Thymus (tissue), 11 donors: ENCODE measurements at regions not wholly inside any gene's neighbourhood (a gene's known extent, or its start where the extent isn't known, plus 50 kb on each side); places are given as distances from the start of the nearest gene placed in this dataset.

Experiments
- DNase-seq, 9 donors: peaks; one replicate each; pipeline ENCODE4 v3.0.0-alpha.2; 2013; ENCODE audit warnings: low spot score in 9 of 9, low read depth in 6 of 9, missing footprints in 1 of 9
- H3K27ac ChIP-seq, 2 donors: one replicate each; pipeline ENCODE4 v1.5.1; 2013; ENCODE audit warnings: control low read depth in 1 of 2, low read depth in 1 of 2, low read length in 1 of 2, mild to moderate bottlenecking in 1 of 2, moderate library complexity in 1 of 2
- H3K27me3 ChIP-seq, 2 donors: one replicate each; pipeline ENCODE4 v1.5.1; 2013; ENCODE audit warnings: low read length in 1 of 2; ENCODE audit not compliant: control insufficient read depth in 2 of 2, insufficient read depth in 1 of 2
- H3K36me3 ChIP-seq, 2 donors: one replicate each; pipeline ENCODE4 v1.5.1; 2013; ENCODE audit warnings: low read length in 1 of 2, mild to moderate bottlenecking in 1 of 2, moderate library complexity in 1 of 2; ENCODE audit not compliant: control insufficient read depth in 2 of 2, insufficient read depth in 2 of 2
- H3K4me1 ChIP-seq, 2 donors: one replicate each; pipeline ENCODE4 v1.5.1; 2013; ENCODE audit warnings: low read length in 2 of 2; ENCODE audit not compliant: control insufficient read depth in 2 of 2, insufficient read depth in 2 of 2
- H3K4me3 ChIP-seq, 2 donors: one replicate each; pipeline ENCODE4 v1.5.1; 2013; ENCODE audit warnings: low read length in 2 of 2, control low read depth in 1 of 2, mild to moderate bottlenecking in 1 of 2
- H3K9me3 ChIP-seq, 2 donors: one replicate each; pipeline ENCODE4 v1.5.1; 2013; ENCODE audit warnings: low read length in 1 of 2, mild to moderate bottlenecking in 1 of 2; ENCODE audit not compliant: control insufficient read depth in 2 of 2, insufficient read depth in 1 of 2
- WGBS: extraction: QIAGEN DNeasy Blood & Tissue Kit; methylation state at CpG from one replicate; pipeline ENCODE4 v1.1.7; 2013; 5-methylcytosine and 5-hydroxymethylcytosine counted together
- donor health status: healthy.

DNA sequence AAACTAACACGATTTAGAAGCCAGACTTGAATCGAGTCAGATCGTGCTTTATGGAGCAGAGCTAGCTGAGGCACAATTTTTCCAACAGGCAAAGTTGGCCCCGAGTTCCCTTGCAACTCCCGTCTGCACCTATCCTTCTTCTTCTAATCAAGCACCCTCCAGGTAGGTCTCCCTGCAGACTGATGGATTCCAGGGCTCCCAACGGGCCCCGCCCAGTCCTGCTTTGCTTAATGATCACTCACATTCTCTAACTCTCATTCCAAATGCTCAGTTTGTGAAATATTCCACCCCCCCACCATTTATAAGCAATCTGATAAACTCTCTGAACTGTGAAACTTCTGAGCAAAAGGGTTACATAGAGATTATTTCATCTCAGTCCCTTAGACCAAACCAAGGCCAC, 119.6 kb downstream of the SLC30A10 start:
- H3K27me3 ChIP-seq, result no peaks in the 10 kb centered on the region
- H3K27ac ChIP-seq, result no peak overlapping the region
- H3K4me3 ChIP-seq, result no peak overlapping the region
- no peaks in the 10 kb centered on the region for H3K4me1 ChIP-seq
- no peaks in the 10 kb centered on the region for H3K9me3 ChIP-seq
- H3K36me3 ChIP-seq, result no peaks in the 10 kb centered on the region
- no peak for DNase-seq
- 93% methylated on average over 7 of the region's 7 CpGs for WGBS

DNA sequence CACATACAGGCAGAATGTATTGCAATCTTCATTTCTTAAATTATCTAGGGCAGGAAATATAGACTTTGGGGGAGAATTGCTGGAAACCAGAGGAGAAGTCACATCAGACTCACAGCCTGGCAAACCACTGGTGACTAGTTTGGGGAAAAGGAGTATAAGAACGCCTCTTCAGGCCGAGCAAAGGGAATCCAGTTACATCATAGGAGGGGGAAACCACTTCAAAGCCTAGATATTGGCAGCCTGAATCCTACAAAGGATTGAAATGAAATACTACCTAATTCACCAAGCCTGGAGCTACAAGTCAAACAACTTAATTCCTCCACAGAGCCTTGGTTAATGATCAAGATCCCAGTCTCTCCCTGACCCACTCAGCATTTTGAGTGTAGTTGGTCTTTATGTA, 121.7 kb downstream of the SLC30A10 start:
- 61% methylated on average over 2 of the region's 2 CpGs for WGBS
- Histone ChIP-seq H3K9me3 (no peaks in the 10 kb centered on the region), H3K4me3 (no peak overlapping the region), H3K4me1 (no peaks in the 10 kb centered on the region), H3K27ac (no peak overlapping the region), H3K27me3 (no peaks in the 10 kb centered on the region), H3K36me3 (no peaks in the 10 kb centered on the region)
- no peak for DNase-seq

DNA sequence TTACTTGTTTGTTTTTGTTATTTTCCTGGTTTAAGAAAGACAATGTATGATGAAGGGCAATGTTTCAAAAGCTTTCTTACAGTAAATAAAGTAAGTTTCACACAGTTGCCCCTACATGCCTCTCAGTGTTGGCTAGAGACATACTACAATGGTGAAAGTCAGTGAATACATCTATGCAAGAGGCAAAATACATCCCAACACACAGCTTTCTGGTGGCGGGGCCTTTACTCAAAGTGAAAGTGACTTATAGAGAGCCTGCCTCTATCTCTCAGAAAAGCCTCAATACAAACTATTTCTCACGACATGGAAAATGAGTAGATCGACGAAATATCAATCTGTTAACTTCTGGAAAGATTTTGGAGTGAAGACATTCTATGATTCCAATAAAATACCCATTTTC, 122.3 kb downstream of the SLC30A10 start:
- no peaks in the 10 kb centered on the region for H3K36me3 ChIP-seq
- H3K9me3 ChIP-seq, result no peaks in the 10 kb centered on the region
- no peak overlapping the region for H3K4me3 ChIP-seq
- H3K27ac ChIP-seq, result no peak overlapping the region
- DNase-seq, result no peak
- no peaks in the 10 kb centered on the region for H3K27me3 ChIP-seq
- no peaks in the 10 kb centered on the region for H3K4me1 ChIP-seq
- WGBS, result 91% methylated on average over 4 of the region's 4 CpGs

DNA sequence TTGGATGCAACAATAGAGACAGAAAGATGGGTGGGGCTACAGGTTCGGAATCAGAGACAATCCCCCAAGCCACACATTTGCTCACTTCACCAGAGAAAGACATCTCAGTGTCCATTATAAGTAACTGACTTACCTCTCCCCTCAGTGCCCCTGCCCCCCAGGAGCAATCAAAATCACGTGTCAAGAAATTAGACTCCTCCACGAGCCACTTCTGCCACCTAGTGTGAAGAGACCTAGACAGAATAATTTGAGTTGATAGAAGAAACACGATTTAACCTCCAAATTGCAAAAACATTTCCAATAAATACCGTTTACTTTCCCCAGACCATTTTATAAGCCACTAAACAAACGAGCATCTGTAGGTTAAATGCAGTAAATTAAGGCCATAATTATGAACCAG, 123.2 kb downstream of the SLC30A10 start:
- no peak for DNase-seq
- H3K9me3 ChIP-seq, result no peaks in the 10 kb centered on the region
- H3K36me3 ChIP-seq, result no peaks in the 10 kb centered on the region
- H3K27ac ChIP-seq, result no peak overlapping the region
- no peaks in the 10 kb centered on the region for H3K4me1 ChIP-seq
- 77% methylated on average over 6 of the region's 6 CpGs for WGBS
- no peaks in the 10 kb centered on the region for H3K27me3 ChIP-seq
- H3K4me3 ChIP-seq, result no peak overlapping the region

DNA sequence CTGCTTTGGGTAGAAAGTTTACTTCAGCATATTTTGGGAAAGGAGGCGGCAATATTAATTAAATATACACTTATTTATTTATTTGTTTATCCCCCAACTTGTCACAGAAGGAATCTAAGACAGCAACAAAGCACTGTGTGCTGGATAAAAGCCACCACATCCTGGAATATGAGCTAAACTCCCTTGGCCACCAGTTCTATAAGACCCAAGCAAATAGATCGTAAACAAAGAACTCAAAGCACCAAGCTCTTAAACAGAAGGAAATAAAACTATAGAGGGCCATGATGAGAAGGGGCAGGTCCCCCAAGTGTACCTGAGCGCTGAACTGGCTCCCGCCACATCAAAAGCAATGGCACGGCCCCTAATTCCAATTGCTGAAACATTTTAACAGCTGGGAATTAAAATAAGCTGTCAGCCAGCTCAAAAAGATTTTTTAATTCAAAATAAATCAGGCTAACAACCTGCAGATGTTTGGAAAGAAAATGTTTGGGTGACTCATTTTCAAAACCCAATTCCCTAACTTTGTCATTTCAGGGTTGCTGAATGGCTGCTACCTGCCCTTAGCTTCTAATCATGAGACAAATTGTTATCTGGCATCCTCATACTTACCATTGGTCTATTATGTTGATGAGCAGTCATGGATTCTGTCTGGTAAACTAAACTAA, 127.1 kb downstream of the SLC30A10 start:
- Histone ChIP-seq H3K9me3 (no peaks in the 10 kb centered on the region), H3K4me3 (no peak overlapping the region), H3K27ac (no peak overlapping the region), H3K36me3 (no peaks in the 10 kb centered on the region), H3K4me1 (no peaks in the 10 kb centered on the region), H3K27me3 (no peaks in the 10 kb centered on the region)
- no peak for DNase-seq
- WGBS, result 83% methylated on average over 5 of the region's 5 CpGs

DNA sequence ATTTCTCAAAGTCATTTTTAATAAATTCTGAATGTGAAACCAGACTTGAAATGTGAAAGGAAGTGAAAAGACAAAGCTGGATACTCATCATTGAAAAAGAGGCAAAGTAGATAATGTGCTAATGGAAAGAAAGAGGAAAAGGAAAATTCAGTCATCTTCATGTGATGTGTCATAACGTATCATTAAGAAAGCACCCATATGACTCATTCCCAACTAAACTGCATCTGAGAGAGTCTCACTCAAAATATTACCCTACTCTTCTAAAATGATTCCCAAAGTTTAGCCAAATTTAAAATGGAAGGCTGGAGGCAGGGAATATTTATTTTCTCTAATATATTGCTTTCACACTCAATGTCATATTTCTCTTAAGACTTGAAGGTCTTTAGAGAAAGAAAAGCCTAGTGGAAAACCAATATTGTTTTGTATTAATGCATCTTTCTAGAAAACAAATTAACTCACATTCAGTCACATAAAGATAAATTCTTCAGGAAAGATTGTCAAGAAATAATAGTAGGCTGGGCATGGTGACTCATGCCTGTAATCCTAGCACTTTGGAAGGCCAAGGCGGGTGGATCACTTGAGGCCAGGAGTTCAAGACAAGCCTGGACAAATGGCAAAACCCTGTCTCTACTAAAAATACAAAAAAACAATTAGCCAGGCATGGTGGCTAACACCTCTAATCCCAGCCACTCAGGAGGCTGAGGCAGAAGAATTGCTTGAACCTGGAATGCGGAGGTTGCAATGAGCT, 129.9 kb downstream of the SLC30A10 start:
- Histone ChIP-seq H3K27ac (no peak overlapping the region), H3K4me3 (no peak overlapping the region), H3K36me3 (no peaks in the 10 kb centered on the region), H3K9me3 (no peaks in the 10 kb centered on the region), H3K4me1 (no peaks in the 10 kb centered on the region), H3K27me3 (no peaks in the 10 kb centered on the region)
- DNase-seq, result no peak
- 90% methylated on average over 3 of the region's 3 CpGs for WGBS

DNA sequence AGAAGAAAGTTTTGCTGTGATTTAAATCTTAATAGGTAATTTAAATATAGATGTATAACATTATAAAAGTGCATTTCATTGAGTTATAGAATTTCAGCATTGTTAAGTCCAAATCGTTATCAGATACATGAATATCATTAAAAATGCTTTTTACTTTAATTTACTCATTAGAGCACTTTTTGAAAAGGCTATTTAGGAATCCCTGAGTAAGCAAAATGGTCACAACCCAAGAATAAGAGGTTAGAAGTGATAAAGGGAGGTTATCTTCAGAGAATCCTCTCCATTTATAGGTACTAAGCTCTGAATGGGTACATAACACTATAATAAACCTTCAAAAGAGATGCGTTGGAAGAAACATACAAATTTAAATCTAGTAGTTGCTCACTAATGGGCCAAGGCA, 130.7 kb downstream of the SLC30A10 start:
- Histone ChIP-seq H3K27me3 (no peaks in the 10 kb centered on the region), H3K4me1 (no peaks in the 10 kb centered on the region), H3K36me3 (no peaks in the 10 kb centered on the region), H3K9me3 (no peaks in the 10 kb centered on the region), H3K4me3 (no peak overlapping the region), H3K27ac (no peak overlapping the region)
- 92% methylated on average over 2 of the region's 2 CpGs for WGBS
- DNase-seq, result no peak

DNA sequence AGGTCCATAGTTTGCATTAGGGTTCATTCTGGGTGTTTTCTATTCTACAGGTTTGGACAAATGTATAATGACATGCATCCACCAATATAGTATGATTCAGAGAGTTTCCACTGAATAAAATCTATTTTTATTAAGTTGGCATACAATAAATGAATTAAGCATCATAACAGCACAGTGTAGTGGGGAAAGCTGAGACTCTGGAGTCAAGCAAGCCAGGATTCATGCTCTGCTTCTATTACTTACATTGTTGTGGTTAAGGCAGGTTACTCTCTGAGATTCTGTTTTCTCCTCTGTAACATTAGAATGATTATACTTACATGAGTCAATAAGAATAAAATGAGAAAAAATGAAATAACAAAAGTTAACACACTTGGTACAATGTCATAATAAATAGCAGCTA, 131.3 kb downstream of the SLC30A10 start:
- no peaks in the 10 kb centered on the region for H3K4me1 ChIP-seq
- no peak for DNase-seq
- no peaks in the 10 kb centered on the region for H3K27me3 ChIP-seq
- H3K4me3 ChIP-seq, result no peak overlapping the region
- H3K9me3 ChIP-seq, result no peaks in the 10 kb centered on the region
- H3K27ac ChIP-seq, result no peak overlapping the region
- H3K36me3 ChIP-seq, result no peaks in the 10 kb centered on the region

DNA sequence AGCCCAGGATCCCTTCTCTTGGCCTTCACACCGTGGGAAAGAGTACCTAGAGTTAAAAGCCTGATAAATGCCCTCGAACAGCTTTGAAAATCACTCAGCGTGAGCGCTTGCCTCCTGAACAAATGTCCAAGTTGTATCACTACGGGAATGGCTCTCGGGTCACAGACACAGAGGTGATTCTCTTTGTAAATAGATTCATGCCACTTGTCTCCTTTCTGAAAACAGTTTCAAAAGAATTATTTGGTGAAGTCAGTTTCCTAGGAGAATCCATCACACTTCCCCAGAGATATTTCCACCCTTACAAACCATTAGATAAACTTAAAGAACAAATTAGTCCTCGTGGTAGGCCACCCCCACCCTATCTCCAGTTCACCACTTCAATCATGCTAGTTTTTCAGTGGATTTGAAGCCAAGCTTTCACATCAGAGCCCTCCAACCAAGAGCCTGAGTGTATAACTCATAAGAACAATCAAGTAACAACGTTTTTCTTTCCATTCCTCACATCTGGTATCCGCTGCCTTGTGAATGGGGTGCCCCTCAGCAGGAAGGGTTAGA, 132.9 kb downstream of the SLC30A10 start:
- DNase-seq, result no peak
- no peak overlapping the region for H3K27ac ChIP-seq
- WGBS, result 73% methylated on average over 9 of the region's 9 CpGs
- H3K4me3 ChIP-seq, result no peak overlapping the region
- no peaks in the 10 kb centered on the region for H3K9me3 ChIP-seq
- H3K36me3 ChIP-seq, result no peaks in the 10 kb centered on the region
- no peaks in the 10 kb centered on the region for H3K4me1 ChIP-seq
- no peaks in the 10 kb centered on the region for H3K27me3 ChIP-seq
